Fibroblast of skin of scalp (primary cell): ENCODE measurements at regions not wholly inside any gene's neighbourhood (a gene's known extent, or its start where the extent isn't known, plus 50 kb on each side); places are given as distances from the start of the nearest gene placed in this dataset.
A peak's percentile ranks its signal among the peaks of the same experiment; 100 is the strongest.
"Not testable (repeated sequence)": the region's sequence is repeated elsewhere in the genome, so short reads cannot be mapped to it uniquely, and the experiment has no call there.

Experiments
- DNase-seq: peaks from one replicate; pipeline ENCODE4 v3.0.0-alpha.2; 2013

GRCh38 chr17:70955441-70955840 lies 786.1 kb downstream of the KCNJ2 start:
- no peak for DNase-seq

- DNase-seq = no peak
These were observed 787.4 kb downstream of the KCNJ2 start for GRCh38 chr17:70956726-70957125.

GRCh38 chr17:70961341-70961740 lies 792.0 kb downstream of the KCNJ2 start:
- DNase-seq = peak; percentile 5

- no peak for DNase-seq
These were observed 799.0 kb downstream of the KCNJ2 start for GRCh38 chr17:70968302-70968701.

GRCh38 chr17:70969521-70970034 lies 800.2 kb downstream of the KCNJ2 start:
- no peak for DNase-seq

GRCh38 chr17:70976447-70976846 lies 807.1 kb downstream of the KCNJ2 start:
- DNase-seq = no peak

GRCh38 chr17:70984873-70985272 lies 815.5 kb downstream of the KCNJ2 start:
- no peak for DNase-seq

GRCh38 chr17:70987867-70988340 lies 818.6 kb downstream of the KCNJ2 start:
- DNase-seq = no peak

GRCh38 chr17:70988622-70989021 lies 819.3 kb downstream of the KCNJ2 start:
- DNase-seq = no peak

- DNase-seq = no peak
These were observed 819.9 kb downstream of the KCNJ2 start for GRCh38 chr17:70989280-70989679.

GRCh38 chr17:70994194-70994593 lies 824.9 kb downstream of the KCNJ2 start:
- DNase-seq = no peak

- no peak for DNase-seq
These were observed 826.7 kb downstream of the KCNJ2 start for GRCh38 chr17:70995997-70996396.

GRCh38 chr17:71003736-71004135 lies 834.4 kb downstream of the KCNJ2 start:
- DNase-seq = no peak

GRCh38 chr17:71004413-71004812 lies 835.1 kb downstream of the KCNJ2 start:
- no peak for DNase-seq

- DNase-seq = no peak
These were observed 842.1 kb downstream of the KCNJ2 start for GRCh38 chr17:71011391-71011790.

GRCh38 chr17:71019699-71020098 lies 850.4 kb downstream of the KCNJ2 start:
- no peak for DNase-seq

- DNase-seq = no peak
These were observed 853.4 kb downstream of the KCNJ2 start for GRCh38 chr17:71022758-71023157.

- DNase-seq = no peak
These were observed 854.1 kb downstream of the KCNJ2 start for GRCh38 chr17:71023249-71024030.

GRCh38 chr17:71024172-71024571 lies 854.8 kb downstream of the KCNJ2 start:
- no peak for DNase-seq

- no peak for DNase-seq
These were observed 855.6 kb downstream of the KCNJ2 start for GRCh38 chr17:71024969-71025368.

- no peak for DNase-seq
These were observed 859.9 kb downstream of the KCNJ2 start for GRCh38 chr17:71029246-71029645.

- DNase-seq = not testable (repeated sequence)
These were observed 862.0 kb downstream of the KCNJ2 start for GRCh38 chr17:71031286-71031685.

GRCh38 chr17:71032746-71033273 lies 863.5 kb downstream of the KCNJ2 start:
- DNase-seq = no peak

- DNase-seq = no peak
These were observed 864.0 kb downstream of the KCNJ2 start for GRCh38 chr17:71033336-71033735.
